ENCODE measurements at regions not wholly inside any gene's neighbourhood (a gene's known extent, or its start where the extent isn't known, plus 50 kb on each side); places are given as distances from the start of the nearest gene placed in this dataset.

DNA sequence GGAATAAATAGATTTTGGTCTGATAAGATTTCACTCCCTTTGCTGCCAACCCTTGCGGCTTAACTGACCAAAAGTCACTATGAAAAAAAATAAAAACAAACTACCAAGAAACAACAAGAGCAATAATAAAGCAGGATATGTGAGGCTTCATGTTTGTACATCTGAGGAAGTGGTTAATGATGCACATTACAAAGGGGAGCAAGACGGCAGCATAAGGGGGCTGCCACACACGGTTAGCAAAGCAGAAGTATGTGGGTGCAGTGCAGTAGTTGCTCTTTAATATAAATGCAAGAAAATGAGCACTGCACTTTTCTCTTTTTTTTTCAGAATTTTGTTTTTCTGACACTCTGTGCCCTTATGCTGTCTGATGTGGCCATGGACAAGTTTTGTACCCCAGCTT, 377.1 kb upstream of the CNTNAP5 start:
- no peak overlapping the region for H3K4me3 Mint-ChIP-seq (ENCODE audit: low read depth, unreplicated experiment)
- no TSS peak for BruUV-seq (replicated peaks)
- no peaks in the 10 kb centered on the region for H3K36me3 Mint-ChIP-seq (ENCODE audit: insufficient read depth, unreplicated experiment)
- peaks cover 13% of the 10 kb centered on the region for H3K9me3 Mint-ChIP-seq (ENCODE audit: low read depth, unreplicated experiment)
- no peak for TF ChIP-seq CTCF (IDR thresholded peaks at IDR 0.05; ENCODE audit: unreplicated experiment)
- intact Hi-C loops (cut with micrococcal nuclease; ENCODE audit: unreplicated experiment) = no loop called here
- no peak overlapping the region for H3K27ac Mint-ChIP-seq (ENCODE audit: unreplicated experiment)
- CTCF ChIA-PET = no interaction called here
- no peak for DNase-seq
- no peaks in the 10 kb centered on the region for H3K27me3 Mint-ChIP-seq (ENCODE audit: unreplicated experiment)
- no peaks in the 10 kb centered on the region for H3K4me1 Mint-ChIP-seq (ENCODE audit: low read depth, unreplicated experiment)

- TF ChIP-seq CTCF (IDR thresholded peaks at IDR 0.05; ENCODE audit: unreplicated experiment) = no peak
- no TSS peak for BruUV-seq (replicated peaks)
- intact Hi-C loops (cut with micrococcal nuclease; ENCODE audit: unreplicated experiment) = no loop called here
Measured at GRCh38 chr2:123648956-123649355, 376.1 kb upstream of the CNTNAP5 start.

GRCh38 chr2:123651151-123651550, 373.9 kb upstream of the CNTNAP5 start:
- H3K4me3 Mint-ChIP-seq (ENCODE audit: low read depth, unreplicated experiment) = no peak overlapping the region
- no peaks in the 10 kb centered on the region for H3K4me1 Mint-ChIP-seq (ENCODE audit: low read depth, unreplicated experiment)
- no peaks in the 10 kb centered on the region for H3K27me3 Mint-ChIP-seq (ENCODE audit: unreplicated experiment)
- no peak for TF ChIP-seq CTCF (IDR thresholded peaks at IDR 0.05; ENCODE audit: unreplicated experiment)
- intact Hi-C loops (cut with micrococcal nuclease; ENCODE audit: unreplicated experiment) = no loop called here
- DNase-seq = no peak
- H3K36me3 Mint-ChIP-seq (ENCODE audit: insufficient read depth, unreplicated experiment) = no peaks in the 10 kb centered on the region
- no TSS peak for BruUV-seq (replicated peaks)
- CTCF ChIA-PET = no interaction called here
- peaks cover 8% of the 10 kb centered on the region for H3K9me3 Mint-ChIP-seq (ENCODE audit: low read depth, unreplicated experiment)
- no peak overlapping the region for H3K27ac Mint-ChIP-seq (ENCODE audit: unreplicated experiment)

More at GRCh38 chr2:123648956-123649355, 376.1 kb upstream of the CNTNAP5 start:
- H3K27ac Mint-ChIP-seq (ENCODE audit: unreplicated experiment) = no peak overlapping the region
- H3K4me3 Mint-ChIP-seq (ENCODE audit: low read depth, unreplicated experiment) = no peak overlapping the region
- H3K36me3 Mint-ChIP-seq (ENCODE audit: insufficient read depth, unreplicated experiment) = no peaks in the 10 kb centered on the region
- peaks cover 8% of the 10 kb centered on the region for H3K9me3 Mint-ChIP-seq (ENCODE audit: low read depth, unreplicated experiment)
- no peaks in the 10 kb centered on the region for H3K27me3 Mint-ChIP-seq (ENCODE audit: unreplicated experiment)
- CTCF ChIA-PET = no interaction called here
- no peak for DNase-seq
- no peaks in the 10 kb centered on the region for H3K4me1 Mint-ChIP-seq (ENCODE audit: low read depth, unreplicated experiment)

DNA sequence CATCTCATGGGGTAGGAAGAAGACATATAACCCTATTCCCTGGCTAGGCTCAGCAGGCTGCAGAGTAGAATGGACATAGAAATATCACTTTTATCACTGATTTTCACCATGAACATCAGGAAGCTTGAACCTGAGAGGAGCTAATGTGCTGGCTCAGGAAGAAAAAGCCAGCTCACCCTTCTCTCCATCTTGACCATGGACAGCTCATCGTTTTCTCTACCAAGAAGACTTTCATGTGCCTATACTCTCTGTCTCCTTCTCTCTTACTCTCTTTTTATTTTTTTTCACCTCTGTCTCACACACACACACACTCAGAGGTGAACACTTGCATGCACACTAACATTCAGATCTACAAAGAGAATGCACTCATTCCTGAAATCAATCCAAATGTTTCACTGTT, 372.8 kb upstream of the CNTNAP5 start:
- TF ChIP-seq CTCF (IDR thresholded peaks at IDR 0.05; ENCODE audit: unreplicated experiment) = no peak
- Mint-ChIP-seq H3K36me3 (ENCODE audit: insufficient read depth, unreplicated experiment) (no peaks in the 10 kb centered on the region), H3K4me3 (ENCODE audit: low read depth, unreplicated experiment) (no peak overlapping the region), H3K9me3 (ENCODE audit: low read depth, unreplicated experiment) (peaks cover 8% of the 10 kb centered on the region), H3K4me1 (ENCODE audit: low read depth, unreplicated experiment) (no peaks in the 10 kb centered on the region), H3K27ac (ENCODE audit: unreplicated experiment) (no peak overlapping the region), H3K27me3 (ENCODE audit: unreplicated experiment) (no peaks in the 10 kb centered on the region)
- no peak for DNase-seq
- CTCF ChIA-PET = no interaction called here
- intact Hi-C loops (cut with micrococcal nuclease; ENCODE audit: unreplicated experiment) = no loop called here
- BruUV-seq (replicated peaks) = no TSS peak

DNA sequence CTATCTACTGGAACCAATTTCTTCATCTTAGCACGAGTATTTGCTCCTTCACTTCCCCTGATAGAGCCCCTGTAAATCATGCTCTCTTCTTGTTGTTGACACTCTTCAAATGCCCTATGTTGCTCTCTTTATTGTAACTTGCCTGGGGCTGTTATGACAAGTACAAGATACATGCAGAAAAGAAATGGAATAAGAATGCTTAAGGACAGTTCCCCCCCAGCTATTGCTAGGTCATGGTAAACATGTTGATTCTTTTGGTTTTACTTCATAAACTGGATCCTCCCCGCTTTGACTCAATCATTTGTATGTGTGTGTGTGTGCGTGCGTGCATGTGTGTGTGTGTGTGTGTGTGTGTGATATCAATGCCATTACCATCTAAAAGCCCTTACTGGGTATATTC, 368.5 kb upstream of the CNTNAP5 start:
- Mint-ChIP-seq H3K27me3 (ENCODE audit: unreplicated experiment) (no peaks in the 10 kb centered on the region), H3K36me3 (ENCODE audit: insufficient read depth, unreplicated experiment) (no peaks in the 10 kb centered on the region), H3K9me3 (ENCODE audit: low read depth, unreplicated experiment) (peaks cover 18% of the 10 kb centered on the region), H3K27ac (ENCODE audit: unreplicated experiment) (no peak overlapping the region), H3K4me3 (ENCODE audit: low read depth, unreplicated experiment) (no peak overlapping the region), H3K4me1 (ENCODE audit: low read depth, unreplicated experiment) (no peaks in the 10 kb centered on the region)
- no peak for TF ChIP-seq CTCF (IDR thresholded peaks at IDR 0.05; ENCODE audit: unreplicated experiment)
- CTCF ChIA-PET = no interaction called here
- BruUV-seq (replicated peaks) = no TSS peak
- DNase-seq = no peak
- intact Hi-C loops (cut with micrococcal nuclease; ENCODE audit: unreplicated experiment) = no loop called here

Measured in Calu3 (cell line).